Panc1 (cell line): ENCODE measurements at regions not wholly inside any gene's neighbourhood (a gene's known extent, or its start where the extent isn't known, plus 50 kb on each side); places are given as distances from the start of the nearest gene placed in this dataset.

Experiments used
- POLR2AphosphoS5 ChIP-seq: IDR thresholded peaks from 2 replicates; pipeline ENCODE4 v1.6.1; 2012; ENCODE audit warnings: mild to moderate bottlenecking, low read depth, low read length, moderate library complexity
- TF ChIP-seq, protein P1 (sequence below): fragments of 450-650 bp; IDR thresholded peaks from 2 replicates; pipeline ENCODE4 v1.5.1; 2017; ENCODE audit warnings: mild to moderate bottlenecking
- TF ChIP-seq, protein P2 (sequence below), 2 experiments: IDR thresholded peaks; 2 replicates each; pipeline ENCODE4 v1.6.1; 2011 to 2012; ENCODE audit warnings: low read depth in 2 of 2, control low read depth in 1 of 2, low read length in 1 of 2, mild to moderate bottlenecking in 1 of 2, moderate library complexity in 1 of 2; ENCODE audit not compliant: insufficient read depth in 1 of 2

DNA sequence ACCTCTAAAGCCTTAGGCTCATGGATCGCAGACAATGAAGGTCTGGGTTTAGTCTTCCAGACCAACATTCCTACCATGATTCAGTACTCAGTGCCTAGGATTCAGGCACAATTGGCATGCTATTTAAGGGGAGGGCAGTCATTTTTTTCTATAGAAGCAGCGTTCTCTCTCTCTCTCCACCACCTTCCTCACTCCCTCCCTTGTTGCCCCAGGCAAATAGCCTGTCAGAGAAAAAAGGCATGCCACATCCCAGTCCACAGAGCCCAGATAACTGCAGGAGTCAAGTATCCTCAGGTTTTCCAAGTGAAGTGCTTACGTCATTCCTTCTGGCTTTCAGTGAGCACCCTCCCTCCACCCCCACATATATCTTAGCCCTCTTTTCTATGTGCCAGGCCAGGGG, 533.0 kb downstream of the BCOR start:
- TF ChIP-seq, protein P1, sequence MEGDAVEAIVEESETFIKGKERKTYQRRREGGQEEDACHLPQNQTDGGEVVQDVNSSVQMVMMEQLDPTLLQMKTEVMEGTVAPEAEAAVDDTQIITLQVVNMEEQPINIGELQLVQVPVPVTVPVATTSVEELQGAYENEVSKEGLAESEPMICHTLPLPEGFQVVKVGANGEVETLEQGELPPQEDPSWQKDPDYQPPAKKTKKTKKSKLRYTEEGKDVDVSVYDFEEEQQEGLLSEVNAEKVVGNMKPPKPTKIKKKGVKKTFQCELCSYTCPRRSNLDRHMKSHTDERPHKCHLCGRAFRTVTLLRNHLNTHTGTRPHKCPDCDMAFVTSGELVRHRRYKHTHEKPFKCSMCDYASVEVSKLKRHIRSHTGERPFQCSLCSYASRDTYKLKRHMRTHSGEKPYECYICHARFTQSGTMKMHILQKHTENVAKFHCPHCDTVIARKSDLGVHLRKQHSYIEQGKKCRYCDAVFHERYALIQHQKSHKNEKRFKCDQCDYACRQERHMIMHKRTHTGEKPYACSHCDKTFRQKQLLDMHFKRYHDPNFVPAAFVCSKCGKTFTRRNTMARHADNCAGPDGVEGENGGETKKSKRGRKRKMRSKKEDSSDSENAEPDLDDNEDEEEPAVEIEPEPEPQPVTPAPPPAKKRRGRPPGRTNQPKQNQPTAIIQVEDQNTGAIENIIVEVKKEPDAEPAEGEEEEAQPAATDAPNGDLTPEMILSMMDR = no peak
- TF ChIP-seq, protein P2, sequence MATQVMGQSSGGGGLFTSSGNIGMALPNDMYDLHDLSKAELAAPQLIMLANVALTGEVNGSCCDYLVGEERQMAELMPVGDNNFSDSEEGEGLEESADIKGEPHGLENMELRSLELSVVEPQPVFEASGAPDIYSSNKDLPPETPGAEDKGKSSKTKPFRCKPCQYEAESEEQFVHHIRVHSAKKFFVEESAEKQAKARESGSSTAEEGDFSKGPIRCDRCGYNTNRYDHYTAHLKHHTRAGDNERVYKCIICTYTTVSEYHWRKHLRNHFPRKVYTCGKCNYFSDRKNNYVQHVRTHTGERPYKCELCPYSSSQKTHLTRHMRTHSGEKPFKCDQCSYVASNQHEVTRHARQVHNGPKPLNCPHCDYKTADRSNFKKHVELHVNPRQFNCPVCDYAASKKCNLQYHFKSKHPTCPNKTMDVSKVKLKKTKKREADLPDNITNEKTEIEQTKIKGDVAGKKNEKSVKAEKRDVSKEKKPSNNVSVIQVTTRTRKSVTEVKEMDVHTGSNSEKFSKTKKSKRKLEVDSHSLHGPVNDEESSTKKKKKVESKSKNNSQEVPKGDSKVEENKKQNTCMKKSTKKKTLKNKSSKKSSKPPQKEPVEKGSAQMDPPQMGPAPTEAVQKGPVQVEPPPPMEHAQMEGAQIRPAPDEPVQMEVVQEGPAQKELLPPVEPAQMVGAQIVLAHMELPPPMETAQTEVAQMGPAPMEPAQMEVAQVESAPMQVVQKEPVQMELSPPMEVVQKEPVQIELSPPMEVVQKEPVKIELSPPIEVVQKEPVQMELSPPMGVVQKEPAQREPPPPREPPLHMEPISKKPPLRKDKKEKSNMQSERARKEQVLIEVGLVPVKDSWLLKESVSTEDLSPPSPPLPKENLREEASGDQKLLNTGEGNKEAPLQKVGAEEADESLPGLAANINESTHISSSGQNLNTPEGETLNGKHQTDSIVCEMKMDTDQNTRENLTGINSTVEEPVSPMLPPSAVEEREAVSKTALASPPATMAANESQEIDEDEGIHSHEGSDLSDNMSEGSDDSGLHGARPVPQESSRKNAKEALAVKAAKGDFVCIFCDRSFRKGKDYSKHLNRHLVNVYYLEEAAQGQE (IDR thresholded peaks at IDR 0.05; ENCODE audit: insufficient read depth in 1 of 2, low read depth in 2 of 2, low read length in 1 of 2) = no peak
- TF ChIP-seq POLR2AphosphoS5 = no peak
